Tibial nerve (tissue), 3 donors: ENCODE measurements at regions not wholly inside any gene's neighbourhood (a gene's known extent, or its start where the extent isn't known, plus 50 kb on each side); places are given as distances from the start of the nearest gene placed in this dataset.

Experiments used
- CTCF ChIP-seq, 5 experiments: fragments of 200-600 bp in 3 of 5; fragments of 450-650 bp in 2 of 5; sonication (generic) in 3 of 5; IDR thresholded peaks; one replicate each; pipeline ENCODE4 v1.5.1; 2016 to 2019; ENCODE audit warnings: antibody characterized with exemption in 5 of 5, mild to moderate bottlenecking in 3 of 5, moderate library complexity in 2 of 5
- POLR2A ChIP-seq, 2 donors: fragments of 450-650 bp; IDR thresholded peaks; one replicate each; pipeline ENCODE4 v1.6.1; 2017; ENCODE audit warnings: antibody characterized with exemption in 2 of 2, mild to moderate bottlenecking in 2 of 2, moderate library complexity in 2 of 2

GRCh38 chrX:106249706-106250379, 81.7 kb downstream of the PWWP3B start:
- TF ChIP-seq CTCF (IDR thresholded peaks at IDR 0.05) (no peak), POLR2A (IDR thresholded peaks at IDR 0.05) (no peak)
